ENCODE measurements at regions not wholly inside any gene's neighbourhood (a gene's known extent, or its start where the extent isn't known, plus 50 kb on each side); places are given as distances from the start of the nearest gene placed in this dataset.

DNA sequence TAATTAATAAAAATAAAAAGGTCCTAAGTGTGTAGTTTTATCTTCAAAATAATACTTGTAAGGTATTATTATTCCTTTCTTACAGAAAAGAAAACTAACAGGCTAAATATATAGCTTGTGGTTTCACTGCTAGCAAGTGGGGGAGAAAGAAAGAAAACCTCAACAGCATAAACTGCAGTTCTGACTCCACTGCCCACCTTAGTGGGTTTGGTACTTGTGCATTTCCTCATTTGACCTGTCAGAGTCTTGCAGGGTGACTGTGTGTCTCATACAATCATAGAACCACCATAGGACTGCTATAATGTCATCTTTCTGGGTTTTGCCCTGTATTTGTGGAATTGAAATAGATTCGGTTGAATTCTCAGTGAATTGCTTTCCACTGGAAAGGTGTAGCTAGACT lies 94.7 kb upstream of the PUDP start:
- no peak for TF ChIP-seq GATA2 (IDR thresholded peaks at IDR 0.05; ENCODE audit: insufficient read depth, insufficient read length, low read depth, low read length)
- TF ChIP-seq, protein P1, sequence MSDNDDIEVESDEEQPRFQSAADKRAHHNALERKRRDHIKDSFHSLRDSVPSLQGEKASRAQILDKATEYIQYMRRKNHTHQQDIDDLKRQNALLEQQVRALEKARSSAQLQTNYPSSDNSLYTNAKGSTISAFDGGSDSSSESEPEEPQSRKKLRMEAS (IDR thresholded peaks at IDR 0.05; ENCODE audit: insufficient read depth, insufficient read length): no peak
- Histone ChIP-seq H3K27ac (ENCODE audit: insufficient read depth, low read depth, low read length) (no peak overlapping the region), H2AFZ (ENCODE audit: low read depth, low read length) (no peak overlapping the region), H3K9ac (replicated peaks; ENCODE audit: extremely low read depth, insufficient read depth, low read length) (no peak overlapping the region), H3K9me3 (replicated peaks; ENCODE audit: control insufficient read depth, insufficient read depth, low read length) (no peaks in the 10 kb centered on the region), H3K79me2 (ENCODE audit: control insufficient read depth, insufficient read depth, low read length) (no peaks in the 10 kb centered on the region), H3K36me3 (ENCODE audit: control insufficient read depth in 2 of 2, extremely low read depth in 1 of 2, insufficient read depth in 2 of 2, low read length in 2 of 2) (no peaks in the 10 kb centered on the region), H3K9me1 (replicated peaks; ENCODE audit: control insufficient read depth, extremely low read depth, insufficient read depth, low read length) (no peaks in the 10 kb centered on the region), H3K4me3 (replicated peaks in 1 of 3; ENCODE audit: insufficient read depth in 1 of 3, low read depth in 1 of 3, low read length in 3 of 3) (no peak overlapping the region), H3K4me1 (ENCODE audit: control insufficient read depth, extremely low read depth, insufficient read depth, low read length) (no peaks in the 10 kb centered on the region), H4K20me1 (replicated peaks; ENCODE audit: control insufficient read depth, extremely low read depth, insufficient read depth, low read length) (no peaks in the 10 kb centered on the region), H3K27me3 (ENCODE audit: control insufficient read depth in 2 of 2, insufficient read depth in 2 of 2, low read length in 2 of 2) (no peaks in the 10 kb centered on the region), H3K4me2 (ENCODE audit: insufficient read depth, low read length) (no peak overlapping the region)
- dilution Hi-C loops (cut with MboI; ENCODE audit: extremely low pct_ligation_motif_present, low sequenced_read_pairs): no loop called here
- DNase-seq (ENCODE audit: low read depth, low spot score): no peak
- ChIA-PET POLR2A (no interaction called here), CTCF (no interaction called here)
- BruUV-seq (replicated peaks): no TSS peak
- no peak for FAIRE-seq
- intact Hi-C loops (cut with micrococcal nuclease): no loop called here

DNA sequence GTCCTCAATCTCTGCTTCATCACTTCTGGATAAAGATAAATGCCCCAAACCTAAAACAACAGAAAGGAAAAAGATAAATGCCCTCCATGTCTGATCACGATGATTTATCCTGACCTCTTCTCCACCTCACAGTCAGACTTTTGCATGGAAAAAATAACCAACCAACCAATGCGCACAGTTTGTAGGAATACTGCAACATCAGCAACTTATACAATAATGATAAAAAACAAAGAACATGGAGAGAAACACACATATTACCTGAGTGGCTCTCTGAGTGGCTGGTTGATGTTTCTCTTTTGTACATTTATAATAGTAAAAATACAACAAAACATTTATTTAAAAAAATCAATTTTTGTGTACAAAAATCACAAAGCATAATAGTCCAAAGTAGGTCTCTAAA lies 93.0 kb upstream of the PUDP start:
- dilution Hi-C loops (cut with MboI; ENCODE audit: extremely low pct_ligation_motif_present, low sequenced_read_pairs) (no loop called here), intact Hi-C loops (cut with micrococcal nuclease) (no loop called here)

More for the DNA sequence above, 93.0 kb upstream of the PUDP start:
- no peak overlapping the region for H2AFZ ChIP-seq (ENCODE audit: low read depth, low read length)
- no peak overlapping the region for H3K4me2 ChIP-seq (ENCODE audit: insufficient read depth, low read length)
- ChIA-PET POLR2A (no interaction called here), CTCF (no interaction called here)
- no peaks in the 10 kb centered on the region for H3K36me3 ChIP-seq (ENCODE audit: control insufficient read depth in 2 of 2, extremely low read depth in 1 of 2, insufficient read depth in 2 of 2, low read length in 2 of 2)
- TF ChIP-seq FOS (IDR thresholded peaks at IDR 0.05; ENCODE audit: borderline replicate concordance, insufficient read depth, low read length) (no peak), GATA2 (IDR thresholded peaks at IDR 0.05; ENCODE audit: insufficient read depth, insufficient read length, low read depth, low read length) (no peak), JUN (IDR thresholded peaks at IDR 0.05; ENCODE audit: borderline replicate concordance, insufficient read depth, insufficient read length, low read depth) (no peak), MYC (IDR thresholded peaks at IDR 0.05; ENCODE audit: low read depth, low read length) (no peak), EZH2 (IDR thresholded peaks at IDR 0.05; ENCODE audit: borderline replicate concordance, low read depth, low read length, severe bottlenecking) (no peak)
- TF ChIP-seq, protein P2, sequence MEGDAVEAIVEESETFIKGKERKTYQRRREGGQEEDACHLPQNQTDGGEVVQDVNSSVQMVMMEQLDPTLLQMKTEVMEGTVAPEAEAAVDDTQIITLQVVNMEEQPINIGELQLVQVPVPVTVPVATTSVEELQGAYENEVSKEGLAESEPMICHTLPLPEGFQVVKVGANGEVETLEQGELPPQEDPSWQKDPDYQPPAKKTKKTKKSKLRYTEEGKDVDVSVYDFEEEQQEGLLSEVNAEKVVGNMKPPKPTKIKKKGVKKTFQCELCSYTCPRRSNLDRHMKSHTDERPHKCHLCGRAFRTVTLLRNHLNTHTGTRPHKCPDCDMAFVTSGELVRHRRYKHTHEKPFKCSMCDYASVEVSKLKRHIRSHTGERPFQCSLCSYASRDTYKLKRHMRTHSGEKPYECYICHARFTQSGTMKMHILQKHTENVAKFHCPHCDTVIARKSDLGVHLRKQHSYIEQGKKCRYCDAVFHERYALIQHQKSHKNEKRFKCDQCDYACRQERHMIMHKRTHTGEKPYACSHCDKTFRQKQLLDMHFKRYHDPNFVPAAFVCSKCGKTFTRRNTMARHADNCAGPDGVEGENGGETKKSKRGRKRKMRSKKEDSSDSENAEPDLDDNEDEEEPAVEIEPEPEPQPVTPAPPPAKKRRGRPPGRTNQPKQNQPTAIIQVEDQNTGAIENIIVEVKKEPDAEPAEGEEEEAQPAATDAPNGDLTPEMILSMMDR (IDR thresholded peaks at IDR 0.05; ENCODE audit: extremely low read depth in 1 of 2, insufficient read depth in 1 of 2, low read depth in 1 of 2, low read length in 2 of 2): no peak
- TF ChIP-seq, protein P1 (IDR thresholded peaks at IDR 0.05; ENCODE audit: insufficient read depth, insufficient read length): no peak
- no peaks in the 10 kb centered on the region for H3K27me3 ChIP-seq (ENCODE audit: control insufficient read depth in 2 of 2, insufficient read depth in 2 of 2, low read length in 2 of 2)
- H3K9ac ChIP-seq (replicated peaks; ENCODE audit: extremely low read depth, insufficient read depth, low read length): no peak overlapping the region
- no peaks in the 10 kb centered on the region for H3K9me3 ChIP-seq (replicated peaks; ENCODE audit: control insufficient read depth, insufficient read depth, low read length)
- H3K4me1 ChIP-seq (ENCODE audit: control insufficient read depth, extremely low read depth, insufficient read depth, low read length): no peaks in the 10 kb centered on the region
- H4K20me1 ChIP-seq (replicated peaks; ENCODE audit: control insufficient read depth, extremely low read depth, insufficient read depth, low read length): no peaks in the 10 kb centered on the region
- no TSS peak for BruUV-seq (replicated peaks)
- no peak overlapping the region for H3K27ac ChIP-seq (ENCODE audit: insufficient read depth, low read depth, low read length)
- no peak overlapping the region for H3K4me3 ChIP-seq (replicated peaks in 1 of 3; ENCODE audit: insufficient read depth in 1 of 3, low read depth in 1 of 3, low read length in 3 of 3)
- no peaks in the 10 kb centered on the region for H3K79me2 ChIP-seq (ENCODE audit: control insufficient read depth, insufficient read depth, low read length)
- no peaks in the 10 kb centered on the region for H3K9me1 ChIP-seq (replicated peaks; ENCODE audit: control insufficient read depth, extremely low read depth, insufficient read depth, low read length)
- DNase-seq (ENCODE audit: low read depth, low spot score) (no peak), FAIRE-seq (no peak)
